Right cardiac atrium (tissue), 5 donors: ENCODE measurements at regions not wholly inside any gene's neighbourhood (a gene's known extent, or its start where the extent isn't known, plus 50 kb on each side); places are given as distances from the start of the nearest gene placed in this dataset.

Source experiments
- ATAC-seq, 2 donors: fragments of 200-7000 bp; cut with Tn5 transposase; one replicate each; pipeline versions ENCODE4 v1.8.0 to v1.9.1; 2020; ENCODE audit warnings: moderate library complexity in 2 of 2, mild to moderate bottlenecking in 1 of 2
- DNase-seq, 3 donors: peaks; one replicate each; pipeline ENCODE4 v3.0.0-alpha.2; 2020
- H3K27ac ChIP-seq: one replicate; pipeline ENCODE4 v1.5.1; 2013; ENCODE audit warnings: mild to moderate bottlenecking, low read length, control low read depth, moderate library complexity
- H3K27me3 ChIP-seq: one replicate; pipeline ENCODE4 v1.6.1; 2013; ENCODE audit not compliant: control insufficient read depth, insufficient read depth
- H3K4me1 ChIP-seq: one replicate; pipeline ENCODE4 v1.6.1; 2013; ENCODE audit warnings: low read length; ENCODE audit not compliant: control insufficient read depth, insufficient read depth
- H3K4me3 ChIP-seq: one replicate; pipeline ENCODE4 v1.5.1; 2013; ENCODE audit warnings: low read length, control low read depth
- H3K9me3 ChIP-seq: one replicate; pipeline ENCODE4 v1.6.1; 2013; ENCODE audit warnings: low read length; ENCODE audit not compliant: control insufficient read depth
- WGBS: extraction: QIAGEN DNeasy Blood & Tissue Kit; methylation state at CpG from one replicate; pipeline ENCODE4 v1.1.7; 2013; 5-methylcytosine and 5-hydroxymethylcytosine counted together
- intact Hi-C, 4 donors: fragments of 100-400 bp; cut with DNase I; formaldehyde crosslinking; loops; one replicate each; pipeline versions ENCODE4 v1.11.0 to v1.14.0; 2022 to 2023
- donor health status: healthy with polysubstance abuse.
- donor health status: DM: no; HTN: yes; CAD: no.
- donor health status: DM: no; HTN: no; CAD: no.
- donor health status: DM: no; HTN: yes; CAD: no; lungs with severe emphysema.
- donor health status: DM: yes; HTN: yes; CAD: no.

DNA sequence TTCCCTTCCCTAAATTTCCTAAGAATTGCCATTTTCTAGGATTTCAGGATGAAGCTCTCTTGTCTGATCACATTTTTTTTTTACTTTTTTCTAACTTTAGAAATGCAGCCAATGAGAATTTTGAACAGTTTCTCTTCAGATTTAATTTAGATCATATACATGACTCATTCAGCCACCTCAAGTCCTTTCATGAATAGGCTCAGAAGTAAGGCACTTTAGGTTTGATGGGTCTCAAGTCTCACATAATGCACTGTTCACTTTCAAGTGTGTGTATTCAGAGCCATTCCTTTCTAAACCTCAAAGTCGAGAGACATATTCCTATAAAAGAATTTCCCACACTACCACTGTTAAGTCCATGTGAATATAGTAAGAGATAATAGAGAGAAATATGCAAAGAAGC lies 614.1 kb upstream of the VRK2 start:
- Histone ChIP-seq H3K4me1 (no peaks in the 10 kb centered on the region), H3K9me3 (no peaks in the 10 kb centered on the region), H3K27ac (no peak overlapping the region), H3K4me3 (no peak overlapping the region), H3K27me3 (no peaks in the 10 kb centered on the region)
- no peak for ATAC-seq
- no peak for DNase-seq
- 61% methylated on average over 1 of the region's 1 CpG for WGBS
- intact Hi-C loops = no loop called here

DNA sequence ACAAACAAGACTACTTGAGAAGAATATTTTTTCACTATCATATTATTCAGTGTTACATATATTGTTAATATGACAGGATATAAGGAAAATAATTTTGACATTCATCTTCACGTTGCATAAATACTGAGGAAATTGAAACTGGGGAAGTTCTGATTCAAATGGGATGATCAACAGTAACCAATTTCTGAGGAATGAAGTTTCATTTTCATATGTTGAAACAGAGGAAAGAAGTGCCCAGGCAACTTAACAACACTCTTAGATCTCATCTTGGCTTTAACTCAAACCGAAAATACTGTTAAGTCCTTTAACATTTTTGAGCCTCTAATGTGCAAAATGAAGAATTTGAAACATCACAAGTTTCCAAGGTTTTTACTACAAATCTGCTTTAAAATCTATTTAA lies 612.2 kb upstream of the VRK2 start:
- no peak for ATAC-seq
- DNase-seq = no peak
- Histone ChIP-seq H3K9me3 (no peaks in the 10 kb centered on the region), H3K27me3 (no peaks in the 10 kb centered on the region), H3K27ac (no peak overlapping the region), H3K4me3 (no peak overlapping the region), H3K4me1 (no peaks in the 10 kb centered on the region)
- WGBS = 62% methylated on average over 2 of the region's 2 CpGs
- intact Hi-C loops = no loop called here

DNA sequence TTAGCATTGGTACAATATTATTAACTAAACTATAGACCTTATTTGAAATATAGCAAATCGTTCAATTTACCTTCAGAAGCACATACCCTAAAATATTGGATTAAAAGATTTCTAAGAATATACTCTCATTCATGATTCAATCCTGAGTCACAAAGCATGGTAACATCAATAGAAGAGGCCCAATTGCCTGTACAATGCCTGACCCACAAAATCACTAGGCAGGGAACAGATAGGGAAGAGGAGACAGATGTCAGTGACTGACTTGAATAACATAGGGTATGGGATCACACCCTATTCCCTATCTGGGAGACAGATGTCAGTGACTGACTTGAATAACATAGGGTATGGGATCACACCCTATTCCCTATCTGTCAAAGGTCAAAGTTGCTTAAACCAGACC lies 611.6 kb upstream of the VRK2 start:
- H3K27ac ChIP-seq = no peak overlapping the region
- H3K4me1 ChIP-seq = no peaks in the 10 kb centered on the region
- ATAC-seq = no peak
- H3K9me3 ChIP-seq = no peaks in the 10 kb centered on the region
- no peak for DNase-seq
- intact Hi-C loops = no loop called here
- H3K4me3 ChIP-seq = no peak overlapping the region
- H3K27me3 ChIP-seq = no peaks in the 10 kb centered on the region
- WGBS = 91% methylated on average over 1 of the region's 1 CpG

DNA sequence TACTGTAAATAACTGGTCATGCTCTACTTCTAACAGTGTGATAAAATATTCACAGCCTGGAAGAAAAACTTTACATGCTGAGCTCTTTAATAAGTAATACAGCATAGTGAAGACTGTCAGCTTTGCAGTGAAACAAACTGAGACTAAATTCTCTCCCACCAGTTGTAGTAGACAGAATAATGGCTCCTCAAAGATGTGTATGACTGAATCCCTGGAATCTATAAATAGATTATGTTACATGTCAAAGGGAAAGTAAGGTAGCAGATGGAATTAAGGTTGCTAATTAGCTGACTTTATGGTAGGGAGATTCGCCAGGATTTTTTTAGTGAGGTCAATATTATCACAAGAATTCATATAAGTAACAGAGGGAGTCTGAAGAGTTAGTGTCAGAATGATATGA lies 609.5 kb upstream of the VRK2 start:
- Histone ChIP-seq H3K27me3 (no peaks in the 10 kb centered on the region), H3K4me3 (no peak overlapping the region), H3K27ac (no peak overlapping the region), H3K4me1 (no peaks in the 10 kb centered on the region), H3K9me3 (no peaks in the 10 kb centered on the region)
- DNase-seq = no peak
- ATAC-seq = no peak
- 57% methylated on average over 1 of the region's 1 CpG for whole genome bisulfite sequencing
- intact Hi-C loops = no loop called here

DNA sequence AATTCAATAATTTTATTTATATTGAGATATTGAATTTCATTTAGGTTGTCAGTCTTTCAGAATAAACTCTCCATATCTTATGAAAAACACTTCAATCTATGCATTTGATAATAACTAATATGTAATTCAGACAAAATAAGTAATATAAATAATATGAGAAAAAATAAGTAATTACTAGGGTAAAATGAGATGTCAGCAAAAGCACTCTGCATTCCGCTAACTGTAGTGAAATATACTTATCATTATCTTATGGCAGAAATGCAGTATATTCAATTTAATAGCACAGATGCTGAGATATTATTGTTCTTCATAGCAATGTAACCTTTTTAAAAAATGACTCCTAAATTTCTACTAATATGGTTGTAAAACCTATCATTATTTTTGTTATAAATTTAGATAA lies 606.2 kb upstream of the VRK2 start:
- intact Hi-C loops = no loop called here
- WGBS = 91% methylated on average over 1 of the region's 1 CpG
- Histone ChIP-seq H3K4me3 (no peak overlapping the region), H3K4me1 (no peaks in the 10 kb centered on the region), H3K27ac (no peak overlapping the region), H3K9me3 (no peaks in the 10 kb centered on the region), H3K27me3 (no peaks in the 10 kb centered on the region)
- ATAC-seq = no peak
- DNase-seq = no peak

DNA sequence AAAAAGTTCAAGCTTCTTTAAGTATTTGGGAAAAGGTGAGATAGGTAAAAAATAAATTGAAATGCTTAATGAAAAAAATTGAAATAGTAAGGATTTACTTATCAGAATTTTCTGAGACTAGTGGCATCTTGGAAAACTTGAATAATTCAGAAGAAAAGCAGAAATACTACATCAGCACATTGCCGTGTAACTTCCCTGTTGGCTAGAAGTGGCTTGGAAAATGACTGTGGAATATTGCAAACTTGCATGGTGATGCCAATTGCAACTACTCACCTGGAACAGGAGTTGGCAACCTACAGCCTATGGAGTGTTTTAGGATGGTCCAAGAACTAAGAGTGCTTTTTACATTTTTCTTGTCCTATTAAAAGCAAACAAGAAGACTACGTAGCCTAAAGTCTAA lies 603.5 kb upstream of the VRK2 start:
- H3K9me3 ChIP-seq = no peaks in the 10 kb centered on the region
- no peak overlapping the region for H3K4me3 ChIP-seq
- intact Hi-C loops = no loop called here
- no peak overlapping the region for H3K27ac ChIP-seq
- ATAC-seq (no peak), DNase-seq (no peak)
- no peaks in the 10 kb centered on the region for H3K4me1 ChIP-seq
- WGBS = 79% methylated on average over 2 of the region's 2 CpGs
- H3K27me3 ChIP-seq = no peaks in the 10 kb centered on the region

DNA sequence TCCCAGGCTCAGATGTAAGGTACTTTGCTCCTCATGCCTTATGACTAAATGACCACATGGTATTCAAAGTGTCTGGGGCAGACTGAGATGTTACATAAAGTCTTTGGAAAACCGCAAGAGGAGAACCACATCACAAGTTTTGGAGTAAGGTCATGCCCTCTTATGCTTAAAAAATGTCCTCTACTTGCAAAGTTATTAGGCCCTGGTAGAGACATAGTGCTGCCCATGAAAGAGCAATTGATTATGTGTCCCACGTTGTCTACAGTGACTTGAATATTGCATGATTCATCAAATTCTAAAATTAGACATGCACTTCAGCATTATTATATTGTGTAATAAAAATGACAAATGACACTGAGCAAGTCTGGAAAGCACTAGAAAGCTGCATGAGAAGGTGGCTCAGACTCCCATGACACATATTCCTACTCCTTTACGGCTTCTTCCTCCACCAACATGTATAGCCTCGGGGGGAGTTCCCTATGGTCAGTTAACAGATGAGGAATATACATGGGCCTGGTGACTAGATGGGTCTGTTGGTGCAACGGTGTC lies 602.6 kb upstream of the VRK2 start:
- ATAC-seq (no peak), DNase-seq (no peak)
- Histone ChIP-seq H3K9me3 (no peaks in the 10 kb centered on the region), H3K27me3 (no peaks in the 10 kb centered on the region), H3K27ac (no peak overlapping the region), H3K4me3 (no peak overlapping the region), H3K4me1 (no peaks in the 10 kb centered on the region)
- intact Hi-C loops = no loop called here
- WGBS = 69% methylated on average over 5 of the region's 5 CpGs

DNA sequence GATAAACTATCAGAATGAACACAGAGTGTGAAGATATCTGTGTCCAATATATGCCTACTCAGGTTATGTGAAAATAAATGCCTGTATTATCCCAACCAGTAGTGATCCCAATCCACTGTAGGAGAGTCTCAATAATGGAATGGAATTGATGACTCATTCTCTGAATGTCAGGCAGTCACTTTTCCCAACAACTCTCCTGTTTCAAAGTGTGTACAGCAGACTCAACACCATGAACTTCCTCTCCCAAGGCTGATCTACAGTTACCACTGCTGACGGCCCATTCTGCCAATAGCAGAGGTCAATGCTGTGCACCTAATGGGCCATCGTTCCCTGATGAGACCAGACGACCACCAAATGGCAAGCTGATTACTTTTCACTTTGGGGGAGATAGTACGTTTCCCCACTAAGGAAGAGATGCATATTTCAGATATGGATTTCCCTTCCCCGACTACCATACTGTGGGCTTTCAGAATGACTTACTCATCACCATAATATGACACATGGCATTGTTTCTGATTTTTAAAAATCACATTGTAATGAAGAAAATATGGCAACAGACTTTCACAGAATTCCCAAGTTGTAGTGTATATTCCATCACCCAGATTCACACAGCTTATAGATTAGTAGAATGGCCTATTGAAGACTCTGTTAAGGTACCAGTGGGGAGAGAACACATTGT lies 601.7 kb upstream of the VRK2 start:
- Histone ChIP-seq H3K27ac (no peak overlapping the region), H3K4me3 (no peak overlapping the region), H3K4me1 (no peaks in the 10 kb centered on the region), H3K9me3 (no peaks in the 10 kb centered on the region), H3K27me3 (no peaks in the 10 kb centered on the region)
- DNase-seq = no peak
- ATAC-seq = no peak
- intact Hi-C loops = no loop called here
- WGBS = 81% methylated on average over 5 of the region's 5 CpGs

DNA sequence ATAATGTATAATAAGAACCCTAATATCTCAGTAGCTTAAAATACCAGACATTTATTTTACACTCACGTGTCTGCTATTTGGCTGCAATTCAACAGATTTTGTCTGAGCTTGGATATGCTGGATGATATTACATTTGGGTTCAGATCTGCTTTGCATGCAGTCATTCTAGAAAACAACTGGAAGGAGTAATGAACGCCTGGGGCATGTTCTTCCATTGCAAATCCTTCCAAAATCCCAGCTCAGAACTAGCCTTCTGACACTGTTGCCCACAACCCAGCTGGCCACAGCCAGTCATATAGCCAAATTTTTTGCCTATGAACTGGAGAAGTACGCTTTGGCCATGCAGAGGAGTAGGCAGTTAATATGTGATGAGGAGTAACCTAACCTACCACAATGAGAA lies 597.8 kb upstream of the VRK2 start:
- no peaks in the 10 kb centered on the region for H3K4me1 ChIP-seq
- no peak for ATAC-seq
- WGBS = 44% methylated on average over 3 of the region's 3 CpGs
- intact Hi-C loops = no loop called here
- DNase-seq = no peak
- no peak overlapping the region for H3K4me3 ChIP-seq
- no peaks in the 10 kb centered on the region for H3K9me3 ChIP-seq
- H3K27ac ChIP-seq = no peak overlapping the region
- H3K27me3 ChIP-seq = no peaks in the 10 kb centered on the region

DNA sequence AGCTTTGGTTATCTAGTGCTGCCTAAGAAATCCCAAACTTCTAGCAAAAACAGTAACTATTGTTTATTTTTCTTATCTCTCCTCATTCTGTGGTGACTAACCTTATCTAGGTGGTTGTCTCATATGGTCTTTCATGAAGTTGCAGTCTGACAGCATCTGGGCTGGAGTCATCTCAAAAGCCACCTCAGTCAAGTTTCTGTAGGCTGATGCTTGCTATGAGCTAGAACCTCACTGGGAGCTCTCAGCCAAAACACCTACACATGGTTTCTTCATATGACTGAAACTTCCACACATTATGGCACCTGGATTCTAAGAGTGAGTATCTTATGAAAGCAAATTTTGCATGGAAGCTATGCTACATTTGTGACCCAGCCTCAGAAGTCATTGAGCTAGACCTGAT lies 596.4 kb upstream of the VRK2 start:
- Histone ChIP-seq H3K9me3 (no peaks in the 10 kb centered on the region), H3K4me1 (no peaks in the 10 kb centered on the region), H3K27ac (no peak overlapping the region), H3K27me3 (no peaks in the 10 kb centered on the region), H3K4me3 (no peak overlapping the region)
- no peak for ATAC-seq
- intact Hi-C loops = no loop called here
- no peak for DNase-seq

DNA sequence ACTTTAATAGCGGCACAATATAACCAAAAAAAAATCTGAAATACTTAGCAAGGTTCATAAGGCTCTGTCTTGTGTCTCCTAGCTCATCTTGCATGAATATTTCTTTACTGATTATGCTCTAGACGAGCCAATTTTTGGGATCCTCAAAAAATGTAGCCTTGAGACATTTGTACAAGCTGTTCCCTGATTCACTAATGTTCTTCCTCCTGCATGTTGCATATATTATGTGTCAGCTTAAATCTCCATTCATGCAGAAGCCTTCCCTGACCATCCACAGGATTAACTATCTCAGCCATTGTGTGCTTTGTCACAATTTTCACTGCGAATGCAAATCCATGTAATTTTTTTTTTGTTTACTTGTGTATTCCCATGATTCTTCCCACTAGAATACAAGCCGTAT lies 594.0 kb upstream of the VRK2 start:
- no peak overlapping the region for H3K4me3 ChIP-seq
- no peak for ATAC-seq
- no peaks in the 10 kb centered on the region for H3K9me3 ChIP-seq
- H3K27me3 ChIP-seq = no peaks in the 10 kb centered on the region
- 77% methylated on average over 4 of the region's 4 CpGs for WGBS
- no peak overlapping the region for H3K27ac ChIP-seq
- DNase-seq = no peak
- H3K4me1 ChIP-seq = no peaks in the 10 kb centered on the region
- intact Hi-C loops = no loop called here

DNA sequence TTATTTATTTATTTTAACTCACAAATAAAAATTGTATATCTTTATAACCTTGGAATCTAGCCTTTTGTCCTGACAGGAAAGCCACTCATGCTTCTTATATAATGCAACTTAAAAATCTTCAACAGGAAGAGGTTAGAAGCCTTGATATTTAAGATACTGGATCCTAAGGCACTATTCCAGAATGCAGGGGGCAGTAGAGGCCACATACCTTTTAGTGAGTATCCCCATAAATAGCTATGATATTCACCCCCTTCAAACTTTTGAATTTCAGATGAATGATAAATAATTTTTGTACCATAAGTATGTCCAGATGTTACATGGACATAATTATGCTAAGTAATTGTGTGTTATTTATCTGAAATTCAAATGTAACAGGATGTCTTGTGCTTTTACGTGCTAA lies 592.7 kb upstream of the VRK2 start:
- Histone ChIP-seq H3K27me3 (no peaks in the 10 kb centered on the region), H3K27ac (no peak overlapping the region), H3K4me1 (no peaks in the 10 kb centered on the region), H3K9me3 (no peaks in the 10 kb centered on the region), H3K4me3 (no peak overlapping the region)
- intact Hi-C loops = no loop called here
- DNase-seq (no peak), ATAC-seq (no peak)
- 83% methylated on average over 1 of the region's 1 CpG for WGBS
